ENCODE measurements at regions not wholly inside any gene's neighbourhood (a gene's known extent, or its start where the extent isn't known, plus 50 kb on each side); places are given as distances from the start of the nearest gene placed in this dataset.

DNA sequence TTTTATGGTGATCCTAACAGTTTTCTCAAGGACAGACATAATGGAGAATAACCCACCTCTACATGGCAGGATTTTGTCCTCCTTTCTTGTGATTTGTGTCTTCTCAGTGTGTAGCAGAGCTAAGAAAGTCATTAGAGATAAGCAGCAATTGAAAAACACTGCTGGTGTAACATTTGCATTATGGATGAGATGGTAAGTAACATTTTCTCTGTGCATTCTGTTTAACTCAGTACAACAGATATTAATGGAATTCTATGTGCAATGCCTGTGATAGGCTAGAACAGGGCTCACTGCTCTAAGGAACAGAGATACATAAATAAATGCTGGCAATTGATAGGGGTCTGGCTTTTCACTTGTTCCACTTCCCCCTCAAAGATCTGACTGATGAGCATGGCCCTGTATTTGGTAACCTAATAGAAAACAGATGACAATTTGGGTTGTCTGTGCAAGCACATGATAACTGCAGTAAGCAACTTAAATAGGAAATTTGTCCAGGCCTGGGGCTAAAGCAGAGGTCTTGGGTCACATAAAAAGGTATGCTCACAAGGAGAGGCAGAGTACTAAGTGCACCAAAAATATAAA, 560.3 kb upstream of the POM121L12 start:
- Histone ChIP-seq H3K27ac (no peak overlapping the region), H3K27me3 (no peaks in the 10 kb centered on the region), H3K36me3 (no peaks in the 10 kb centered on the region), H3K4me3 (no peak overlapping the region), H3K9me3 (no peaks in the 10 kb centered on the region), H3K4me1 (no peaks in the 10 kb centered on the region)
- DNase-seq, result no peak
- intact Hi-C loops (cut with DNase I), result no loop called here
- TF ChIP-seq POLR2AphosphoS5 (IDR thresholded peaks at IDR 0.05), result no peak
- TF ChIP-seq, protein P1, sequence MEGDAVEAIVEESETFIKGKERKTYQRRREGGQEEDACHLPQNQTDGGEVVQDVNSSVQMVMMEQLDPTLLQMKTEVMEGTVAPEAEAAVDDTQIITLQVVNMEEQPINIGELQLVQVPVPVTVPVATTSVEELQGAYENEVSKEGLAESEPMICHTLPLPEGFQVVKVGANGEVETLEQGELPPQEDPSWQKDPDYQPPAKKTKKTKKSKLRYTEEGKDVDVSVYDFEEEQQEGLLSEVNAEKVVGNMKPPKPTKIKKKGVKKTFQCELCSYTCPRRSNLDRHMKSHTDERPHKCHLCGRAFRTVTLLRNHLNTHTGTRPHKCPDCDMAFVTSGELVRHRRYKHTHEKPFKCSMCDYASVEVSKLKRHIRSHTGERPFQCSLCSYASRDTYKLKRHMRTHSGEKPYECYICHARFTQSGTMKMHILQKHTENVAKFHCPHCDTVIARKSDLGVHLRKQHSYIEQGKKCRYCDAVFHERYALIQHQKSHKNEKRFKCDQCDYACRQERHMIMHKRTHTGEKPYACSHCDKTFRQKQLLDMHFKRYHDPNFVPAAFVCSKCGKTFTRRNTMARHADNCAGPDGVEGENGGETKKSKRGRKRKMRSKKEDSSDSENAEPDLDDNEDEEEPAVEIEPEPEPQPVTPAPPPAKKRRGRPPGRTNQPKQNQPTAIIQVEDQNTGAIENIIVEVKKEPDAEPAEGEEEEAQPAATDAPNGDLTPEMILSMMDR (IDR thresholded peaks at IDR 0.05), result no peak
- no peak for TF ChIP-seq EP300 (IDR thresholded peaks at IDR 0.05)
- no peak for TF ChIP-seq POLR2A (IDR thresholded peaks at IDR 0.05)

DNA sequence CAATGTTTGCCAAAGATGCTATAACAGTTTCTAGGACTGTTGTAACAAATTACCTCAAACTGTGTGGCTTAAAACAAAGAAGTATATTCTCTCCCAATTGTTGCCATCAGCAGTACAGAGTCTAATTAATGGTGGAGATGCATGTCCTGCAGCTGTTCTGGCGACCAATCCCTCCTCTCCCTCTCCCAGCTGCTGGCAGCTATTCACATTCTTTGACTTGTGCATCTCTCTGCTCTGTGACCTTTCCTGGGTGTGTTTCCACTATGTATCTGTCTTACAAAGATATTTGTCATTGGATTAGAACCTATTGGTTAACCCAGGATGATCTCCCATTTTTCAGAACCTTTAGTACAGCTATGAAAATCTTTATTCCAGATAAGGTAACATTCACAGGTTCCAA, 561.7 kb upstream of the POM121L12 start:
- Histone ChIP-seq H3K4me1 (no peaks in the 10 kb centered on the region), H3K9me3 (no peaks in the 10 kb centered on the region), H3K4me3 (no peak overlapping the region), H3K27me3 (no peaks in the 10 kb centered on the region), H3K36me3 (no peaks in the 10 kb centered on the region), H3K27ac (no peak overlapping the region)
- 45 to 60% methylated on average over 1 of the region's 1 CpG for WGBS, 2 donors
- DNase-seq, result no peak
- intact Hi-C loops (cut with DNase I), result no loop called here
- TF ChIP-seq POLR2A (IDR thresholded peaks at IDR 0.05) (no peak), EP300 (IDR thresholded peaks at IDR 0.05) (no peak), POLR2AphosphoS5 (IDR thresholded peaks at IDR 0.05) (no peak)
- TF ChIP-seq, protein P1 (IDR thresholded peaks at IDR 0.05), result no peak

DNA sequence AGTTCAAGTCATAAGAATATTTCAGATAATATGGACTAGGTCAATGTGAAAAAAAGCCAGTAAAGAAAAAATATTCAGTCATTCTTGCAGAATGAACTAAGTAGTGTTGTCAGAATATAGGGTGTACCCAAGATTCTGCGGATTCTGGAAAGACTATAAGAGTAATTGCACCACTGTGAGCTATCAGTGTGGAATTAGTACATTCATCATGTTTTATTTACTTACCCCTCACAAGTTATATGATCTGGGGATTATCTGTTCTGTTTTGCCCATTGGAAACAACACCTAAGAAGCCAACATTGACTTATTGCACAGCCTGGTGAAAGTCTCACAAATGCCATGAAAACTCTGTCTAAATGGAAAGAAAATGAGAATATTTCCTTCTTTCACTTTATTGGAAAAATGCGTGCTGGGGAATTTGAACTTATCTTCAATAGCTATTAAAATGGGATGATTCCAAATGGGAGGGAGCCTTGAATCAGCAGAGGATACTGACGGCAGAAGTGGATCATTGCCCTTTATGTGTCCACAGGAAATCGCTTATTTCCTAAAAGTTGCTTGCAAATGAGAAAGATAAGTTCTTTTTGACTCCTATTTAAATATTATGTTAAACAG, 563.3 kb upstream of the POM121L12 start:
- intact Hi-C loops (cut with DNase I), result no loop called here
- Histone ChIP-seq H3K27ac (no peak overlapping the region), H3K27me3 (no peaks in the 10 kb centered on the region), H3K4me1 (no peaks in the 10 kb centered on the region), H3K9me3 (no peaks in the 10 kb centered on the region), H3K4me3 (no peak overlapping the region), H3K36me3 (no peaks in the 10 kb centered on the region)
- WGBS, 2 donors, result 84 to 92% methylated on average over 4 of the region's 4 CpGs
- no peak for DNase-seq
- TF ChIP-seq POLR2A (IDR thresholded peaks at IDR 0.05) (no peak), POLR2AphosphoS5 (IDR thresholded peaks at IDR 0.05) (no peak), EP300 (IDR thresholded peaks at IDR 0.05) (no peak)
- TF ChIP-seq, protein P1 (IDR thresholded peaks at IDR 0.05), result no peak

DNA sequence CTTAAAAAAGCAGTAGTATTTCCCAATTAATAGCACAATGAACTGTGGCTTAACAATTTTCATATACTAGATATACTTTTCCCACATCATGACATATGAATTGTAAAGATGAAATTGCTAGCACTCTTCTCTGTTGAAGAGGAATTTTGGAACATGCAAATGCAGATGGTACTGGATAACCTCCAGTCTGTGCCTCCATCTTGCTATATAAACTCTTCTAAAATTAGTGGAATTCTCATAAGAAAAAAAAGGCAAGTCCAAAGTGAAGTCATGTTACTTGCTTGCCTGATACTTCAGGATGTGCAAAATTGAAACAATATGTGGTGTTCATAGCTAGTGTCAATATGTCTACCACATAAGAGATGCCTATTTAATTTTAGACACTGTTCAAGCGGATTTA, 570.2 kb upstream of the POM121L12 start:
- H3K27me3 ChIP-seq, result no peaks in the 10 kb centered on the region
- DNase-seq, result no peak
- 85 to 87% methylated on average over 1 of the region's 1 CpG for WGBS, 2 donors
- no peaks in the 10 kb centered on the region for H3K4me1 ChIP-seq
- no peak overlapping the region for H3K27ac ChIP-seq
- TF ChIP-seq, protein P1 (IDR thresholded peaks at IDR 0.05), result no peak
- TF ChIP-seq POLR2AphosphoS5 (IDR thresholded peaks at IDR 0.05) (no peak), EP300 (IDR thresholded peaks at IDR 0.05) (no peak), POLR2A (IDR thresholded peaks at IDR 0.05) (no peak)
- H3K36me3 ChIP-seq, result no peaks in the 10 kb centered on the region
- no peak overlapping the region for H3K4me3 ChIP-seq
- intact Hi-C loops (cut with DNase I), result no loop called here
- H3K9me3 ChIP-seq, result no peaks in the 10 kb centered on the region

DNA sequence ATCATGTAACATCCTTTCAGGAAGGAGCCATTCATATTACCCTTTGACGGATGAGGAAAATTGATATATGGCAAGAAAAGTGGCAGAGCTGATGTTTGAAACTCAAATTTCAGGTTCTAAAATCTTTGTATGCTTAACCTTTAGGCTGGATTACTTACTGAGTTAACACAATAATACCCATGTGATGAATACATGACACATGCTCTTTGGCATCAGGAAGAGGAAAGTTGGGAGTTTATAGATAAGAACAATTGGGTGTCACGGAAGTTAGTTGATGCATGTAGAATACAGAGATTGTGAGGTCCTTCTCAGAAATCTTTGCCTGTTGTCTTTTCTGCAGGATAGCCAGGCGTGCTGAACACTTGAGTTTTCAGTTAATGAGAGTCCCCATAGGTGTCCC, 572.1 kb upstream of the POM121L12 start:
- Histone ChIP-seq H3K4me1 (no peaks in the 10 kb centered on the region), H3K27me3 (no peaks in the 10 kb centered on the region), H3K9me3 (no peaks in the 10 kb centered on the region), H3K4me3 (no peak overlapping the region), H3K36me3 (no peaks in the 10 kb centered on the region), H3K27ac (no peak overlapping the region)
- TF ChIP-seq EP300 (IDR thresholded peaks at IDR 0.05) (no peak), POLR2A (IDR thresholded peaks at IDR 0.05) (no peak), POLR2AphosphoS5 (IDR thresholded peaks at IDR 0.05) (no peak)
- TF ChIP-seq, protein P1 (IDR thresholded peaks at IDR 0.05), result no peak
- intact Hi-C loops (cut with DNase I), result no loop called here
- no peak for DNase-seq
- 22 to 67% methylated on average over 3 of the region's 3 CpGs for WGBS, 2 donors

All from sigmoid colon (tissue), 6 donors.